OCI-LY1 (cell line): ENCODE measurements at regions not wholly inside any gene's neighbourhood (a gene's known extent, or its start where the extent isn't known, plus 50 kb on each side); places are given as distances from the start of the nearest gene placed in this dataset.
A peak's percentile ranks its signal among the peaks of the same experiment; 100 is the strongest.

Experiments used
- H2AFZ ChIP-seq: fragments of 200-600 bp; sonication (generic), shearing (Covaris generic); 2 replicates; pipeline ENCODE4 v1.6.0; 2014; ENCODE audit warnings: antibody characterized with exemption, mild to moderate bottlenecking, low read length
- H3F3A ChIP-seq: fragments of 200-600 bp; sonication (generic), shearing (Covaris generic); 2 replicates; pipeline ENCODE4 v1.6.0; 2014; ENCODE audit warnings: mild to moderate bottlenecking, antibody characterized with exemption, low read length, moderate library complexity; ENCODE audit not compliant: insufficient read depth
- H3K27ac ChIP-seq: fragments of 200-600 bp; sonication (generic); 2 replicates; pipeline ENCODE4 v1.5.1; 2014; ENCODE audit warnings: low read length, mixed run types, mild to moderate bottlenecking, low read depth; ENCODE audit not compliant: poor library complexity, severe bottlenecking
- H3K27me3 ChIP-seq: fragments of 200-600 bp; sonication (generic); 2 replicates; pipeline ENCODE4 v1.6.0; 2014; ENCODE audit warnings: antibody characterized with exemption, mild to moderate bottlenecking, low read length, moderate library complexity; ENCODE audit not compliant: insufficient read depth
- H3K36me3 ChIP-seq: fragments of 200-600 bp; sonication (generic); 2 replicates; pipeline ENCODE4 v1.6.1; 2014; ENCODE audit warnings: mild to moderate bottlenecking, antibody characterized with exemption, low read length, moderate library complexity, mixed read lengths; ENCODE audit not compliant: insufficient read depth
- H3K4me1 ChIP-seq: fragments of 200-600 bp; sonication (generic); 2 replicates; pipeline ENCODE4 v1.5.1; 2014; ENCODE audit warnings: mild to moderate bottlenecking, low read length, moderate library complexity; ENCODE audit not compliant: insufficient read depth, severe bottlenecking
- H3K4me2 ChIP-seq: fragments of 200-600 bp; sonication (generic), shearing (Covaris generic); 2 replicates; pipeline ENCODE4 v1.6.1; 2014; ENCODE audit warnings: low read length
- H3K4me3 ChIP-seq: fragments of 200-600 bp; sonication (generic); 2 replicates; pipeline ENCODE4 v1.5.1; 2014; ENCODE audit warnings: low read length, low read depth, mild to moderate bottlenecking, mixed read lengths; ENCODE audit not compliant: poor library complexity, severe bottlenecking
- H3K79me2 ChIP-seq: fragments of 200-600 bp; shearing (Covaris generic); 2 replicates; pipeline ENCODE4 v1.6.1; 2016; ENCODE audit warnings: mixed run types, low read length, mixed read lengths; ENCODE audit not compliant: insufficient read depth
- H3K9ac ChIP-seq: fragments of 200-600 bp; sonication (generic), shearing (Covaris generic); 2 replicates; pipeline ENCODE4 v1.6.1; 2014; ENCODE audit warnings: mild to moderate bottlenecking, low read length, mixed read lengths
- H3K9me2 ChIP-seq: fragments of 200-600 bp; sonication (generic), shearing (Covaris generic); 2 replicates; pipeline ENCODE4 v1.6.1; 2014; ENCODE audit warnings: low read depth, mild to moderate bottlenecking, low read length, mixed read lengths
- H3K9me3 ChIP-seq: fragments of 200-600 bp; shearing (Covaris generic); 2 replicates; pipeline ENCODE4 v1.6.1; 2014; ENCODE audit warnings: low read length, mixed read lengths
- H4K20me1 ChIP-seq: fragments of 200-600 bp; sonication (generic), shearing (Covaris generic); 2 replicates; pipeline ENCODE4 v1.6.0; 2016; ENCODE audit warnings: mild to moderate bottlenecking, low read length; ENCODE audit not compliant: insufficient read depth
- EZH2 ChIP-seq: fragments of 200-600 bp; sonication (generic), shearing (Covaris generic); IDR thresholded peaks from 2 replicates; pipeline ENCODE4 v1.8.0; 2017; ENCODE audit warnings: borderline replicate concordance, mixed run types, mild to moderate bottlenecking, antibody characterized with exemption, low read length, moderate library complexity, mixed read lengths
- TF ChIP-seq, protein P1 (sequence below): fragments of 200-600 bp; sonication (generic), shearing (Covaris generic); IDR thresholded peaks from 2 replicates; pipeline ENCODE4 v1.5.1; 2017; ENCODE audit warnings: mild to moderate bottlenecking, antibody characterized with exemption, low read length, moderate library complexity, mixed read lengths

DNA sequence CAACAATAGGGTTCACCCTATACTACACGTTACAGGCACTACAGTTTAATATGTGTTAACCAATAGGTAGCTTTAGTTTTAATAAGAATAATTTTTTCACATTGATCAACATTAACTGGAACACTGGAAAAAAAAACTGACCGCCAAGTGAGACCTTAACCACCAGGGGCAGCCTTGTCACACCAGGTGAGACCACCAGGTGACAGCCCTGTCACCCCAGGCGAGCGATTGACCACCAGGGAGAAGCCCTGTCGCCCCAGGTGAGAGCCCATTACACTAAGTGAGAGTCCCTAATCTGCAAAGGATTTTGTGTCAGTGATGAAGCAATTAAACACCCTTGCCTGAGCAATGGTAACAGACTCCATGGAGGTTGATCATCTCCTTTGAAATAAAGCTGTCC, 75.4 kb upstream of the SYK start:
- H3K9me2 ChIP-seq: no peaks in the 10 kb centered on the region
- H3F3A ChIP-seq: no peaks in the 10 kb centered on the region
- H3K4me2 ChIP-seq: no peak overlapping the region
- no peaks in the 10 kb centered on the region for H3K4me1 ChIP-seq
- H3K27ac ChIP-seq: no peak overlapping the region
- no peak overlapping the region for H2AFZ ChIP-seq
- no peak overlapping the region for H3K4me3 ChIP-seq
- TF ChIP-seq EZH2: no peak
- TF ChIP-seq, protein P1, sequence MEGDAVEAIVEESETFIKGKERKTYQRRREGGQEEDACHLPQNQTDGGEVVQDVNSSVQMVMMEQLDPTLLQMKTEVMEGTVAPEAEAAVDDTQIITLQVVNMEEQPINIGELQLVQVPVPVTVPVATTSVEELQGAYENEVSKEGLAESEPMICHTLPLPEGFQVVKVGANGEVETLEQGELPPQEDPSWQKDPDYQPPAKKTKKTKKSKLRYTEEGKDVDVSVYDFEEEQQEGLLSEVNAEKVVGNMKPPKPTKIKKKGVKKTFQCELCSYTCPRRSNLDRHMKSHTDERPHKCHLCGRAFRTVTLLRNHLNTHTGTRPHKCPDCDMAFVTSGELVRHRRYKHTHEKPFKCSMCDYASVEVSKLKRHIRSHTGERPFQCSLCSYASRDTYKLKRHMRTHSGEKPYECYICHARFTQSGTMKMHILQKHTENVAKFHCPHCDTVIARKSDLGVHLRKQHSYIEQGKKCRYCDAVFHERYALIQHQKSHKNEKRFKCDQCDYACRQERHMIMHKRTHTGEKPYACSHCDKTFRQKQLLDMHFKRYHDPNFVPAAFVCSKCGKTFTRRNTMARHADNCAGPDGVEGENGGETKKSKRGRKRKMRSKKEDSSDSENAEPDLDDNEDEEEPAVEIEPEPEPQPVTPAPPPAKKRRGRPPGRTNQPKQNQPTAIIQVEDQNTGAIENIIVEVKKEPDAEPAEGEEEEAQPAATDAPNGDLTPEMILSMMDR: peak; percentile 52
- H4K20me1 ChIP-seq: no peaks in the 10 kb centered on the region
- H3K27me3 ChIP-seq: no peaks in the 10 kb centered on the region
- H3K79me2 ChIP-seq: no peaks in the 10 kb centered on the region
- H3K9ac ChIP-seq: no peak overlapping the region
- H3K9me3 ChIP-seq: no peaks in the 10 kb centered on the region
- H3K36me3 ChIP-seq: no peaks in the 10 kb centered on the region; the same call in 1 of the 2 replicates

DNA sequence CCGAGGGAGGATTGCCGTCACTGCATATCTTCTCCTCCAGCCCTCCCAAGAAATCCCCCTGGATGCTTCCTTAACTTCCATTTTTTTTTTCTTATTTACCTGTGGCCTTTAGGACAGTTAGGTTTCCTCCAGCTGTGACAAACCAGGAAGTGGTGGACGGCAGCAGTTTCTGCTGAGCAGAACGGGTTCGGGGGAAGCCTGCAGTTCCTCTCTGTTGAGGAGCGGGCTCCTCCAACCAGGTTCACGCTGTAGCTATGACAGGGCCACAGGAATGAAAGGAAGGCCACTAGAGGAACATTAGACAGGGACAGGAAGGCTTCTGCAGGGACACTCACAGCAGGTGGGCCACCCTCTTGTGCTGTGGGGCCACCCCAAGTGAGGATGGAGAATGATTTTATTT, 76.7 kb upstream of the SYK start:
- no peak overlapping the region for H3K27ac ChIP-seq
- H3F3A ChIP-seq: no peaks in the 10 kb centered on the region
- no peak overlapping the region for H3K4me3 ChIP-seq
- no peaks in the 10 kb centered on the region for H3K79me2 ChIP-seq
- H4K20me1 ChIP-seq: no peaks in the 10 kb centered on the region
- TF ChIP-seq EZH2: no peak
- TF ChIP-seq, protein P1: no peak
- H3K9me3 ChIP-seq: no peaks in the 10 kb centered on the region
- no peak overlapping the region for H2AFZ ChIP-seq
- no peaks in the 10 kb centered on the region for H3K9me2 ChIP-seq
- H3K4me2 ChIP-seq: no peak overlapping the region
- H3K4me1 ChIP-seq: no peaks in the 10 kb centered on the region
- H3K36me3 ChIP-seq: no peaks in the 10 kb centered on the region; the same call in 1 of the 2 replicates
- H3K27me3 ChIP-seq: no peaks in the 10 kb centered on the region
- no peak overlapping the region for H3K9ac ChIP-seq

DNA sequence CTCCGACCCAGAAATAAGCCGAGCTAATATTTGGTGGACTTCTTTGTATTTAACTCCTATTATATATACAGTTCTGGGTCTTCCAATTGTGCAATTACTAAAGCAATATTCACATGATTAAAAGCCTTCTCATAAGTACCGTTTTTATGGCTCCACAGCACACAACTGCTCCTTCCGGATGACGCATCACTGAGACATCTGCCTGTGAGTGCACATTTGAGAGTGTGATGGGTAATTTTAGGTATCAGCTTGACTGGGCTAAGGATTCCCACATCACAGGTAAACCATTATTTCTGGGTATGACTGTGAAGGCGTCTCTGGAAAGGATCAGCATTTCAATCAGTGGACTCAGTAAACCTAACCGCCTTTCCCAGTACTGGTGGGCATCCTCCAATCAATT, 77.5 kb upstream of the SYK start:
- Histone ChIP-seq H4K20me1 (no peaks in the 10 kb centered on the region), H3K9me2 (no peaks in the 10 kb centered on the region), H3K9ac (no peak overlapping the region), H3K4me2 (no peak overlapping the region), H3K4me3 (no peak overlapping the region), H3K79me2 (no peaks in the 10 kb centered on the region), H3F3A (no peaks in the 10 kb centered on the region), H2AFZ (no peak overlapping the region), H3K36me3 (no peaks in the 10 kb centered on the region), H3K4me1 (no peaks in the 10 kb centered on the region), H3K27ac (no peak overlapping the region), H3K27me3 (no peaks in the 10 kb centered on the region), H3K9me3 (no peaks in the 10 kb centered on the region)
- TF ChIP-seq, protein P1: no peak
- TF ChIP-seq EZH2: no peak
